ENCODE measurements at regions not wholly inside any gene's neighbourhood (a gene's known extent, or its start where the extent isn't known, plus 50 kb on each side); places are given as distances from the start of the nearest gene placed in this dataset.

GRCh38 chr4:60617731-60618130, 582.4 kb upstream of the ADGRL3 start:
- TF ChIP-seq, protein P1, sequence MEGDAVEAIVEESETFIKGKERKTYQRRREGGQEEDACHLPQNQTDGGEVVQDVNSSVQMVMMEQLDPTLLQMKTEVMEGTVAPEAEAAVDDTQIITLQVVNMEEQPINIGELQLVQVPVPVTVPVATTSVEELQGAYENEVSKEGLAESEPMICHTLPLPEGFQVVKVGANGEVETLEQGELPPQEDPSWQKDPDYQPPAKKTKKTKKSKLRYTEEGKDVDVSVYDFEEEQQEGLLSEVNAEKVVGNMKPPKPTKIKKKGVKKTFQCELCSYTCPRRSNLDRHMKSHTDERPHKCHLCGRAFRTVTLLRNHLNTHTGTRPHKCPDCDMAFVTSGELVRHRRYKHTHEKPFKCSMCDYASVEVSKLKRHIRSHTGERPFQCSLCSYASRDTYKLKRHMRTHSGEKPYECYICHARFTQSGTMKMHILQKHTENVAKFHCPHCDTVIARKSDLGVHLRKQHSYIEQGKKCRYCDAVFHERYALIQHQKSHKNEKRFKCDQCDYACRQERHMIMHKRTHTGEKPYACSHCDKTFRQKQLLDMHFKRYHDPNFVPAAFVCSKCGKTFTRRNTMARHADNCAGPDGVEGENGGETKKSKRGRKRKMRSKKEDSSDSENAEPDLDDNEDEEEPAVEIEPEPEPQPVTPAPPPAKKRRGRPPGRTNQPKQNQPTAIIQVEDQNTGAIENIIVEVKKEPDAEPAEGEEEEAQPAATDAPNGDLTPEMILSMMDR (IDR thresholded peaks at IDR 0.05), result no peak
- TF ChIP-seq POLR2AphosphoS5 (IDR thresholded peaks at IDR 0.05) (no peak), POLR2A (IDR thresholded peaks at IDR 0.05) (no peak), EP300 (IDR thresholded peaks at IDR 0.05) (no peak)
- DNase-seq (no peak), ATAC-seq (ENCODE audit: low FRiP score in 2 of 2) (no peak)
- H3K9me3 ChIP-seq, result peaks cover 0 to 3% (median 0%) of the 10 kb centered on the region in 4 donors
- no peak overlapping the region for H3K4me3 ChIP-seq
- H3K27me3 ChIP-seq, result no peaks in the 10 kb centered on the region
- WGBS, 2 donors, result 82 to 89% methylated on average over 4 of the region's 4 CpGs
- H3K36me3 ChIP-seq, result no peaks in the 10 kb centered on the region
- no peak overlapping the region for H3K27ac ChIP-seq
- no peaks in the 10 kb centered on the region for H3K4me1 ChIP-seq

GRCh38 chr4:60619531-60620305, 580.4 kb upstream of the ADGRL3 start:
- H3K27me3 ChIP-seq, result no peaks in the 10 kb centered on the region
- peaks cover 0 to under 1% (median 0%) of the 10 kb centered on the region in 4 donors for H3K9me3 ChIP-seq
- no peak for DNase-seq
- WGBS, 2 donors, result 68 to 76% methylated on average over 2 of the region's 2 CpGs
- no peaks in the 10 kb centered on the region for H3K4me1 ChIP-seq
- no peak overlapping the region for H3K4me3 ChIP-seq
- ATAC-seq (ENCODE audit: low FRiP score in 2 of 2), result no peak
- TF ChIP-seq, protein P1 (IDR thresholded peaks at IDR 0.05), result no peak
- TF ChIP-seq EP300 (IDR thresholded peaks at IDR 0.05) (no peak), POLR2A (IDR thresholded peaks at IDR 0.05) (no peak), POLR2AphosphoS5 (IDR thresholded peaks at IDR 0.05) (no peak)
- H3K36me3 ChIP-seq, result no peaks in the 10 kb centered on the region
- no peak overlapping the region for H3K27ac ChIP-seq

DNA sequence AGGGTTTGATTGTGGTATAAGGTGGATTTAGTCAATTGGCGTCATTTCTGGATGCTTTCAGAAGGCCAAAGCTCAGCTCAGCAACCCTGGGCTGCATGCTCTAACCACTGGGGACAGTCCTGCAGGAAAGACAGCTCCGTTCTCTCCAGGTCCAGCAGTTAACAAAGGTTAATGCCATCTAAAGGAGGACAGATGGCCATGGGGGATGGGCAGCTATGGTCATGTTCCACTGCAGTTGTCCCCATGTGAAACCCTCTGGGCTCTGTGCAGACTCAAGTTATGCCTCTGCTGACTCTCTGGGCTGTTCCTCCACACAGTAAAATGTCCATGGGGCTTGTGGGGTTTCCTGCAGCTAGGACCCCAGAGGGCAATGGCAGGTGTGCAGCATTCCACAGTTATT, 562.1 kb upstream of the ADGRL3 start:
- no peak for ATAC-seq (ENCODE audit: low FRiP score in 2 of 2)
- TF ChIP-seq, protein P1 (IDR thresholded peaks at IDR 0.05), result no peak
- no peak for TF ChIP-seq EP300 (IDR thresholded peaks at IDR 0.05)
- TF ChIP-seq POLR2A (IDR thresholded peaks at IDR 0.05), result no peak
- TF ChIP-seq POLR2AphosphoS5 (IDR thresholded peaks at IDR 0.05), result no peak
- Histone ChIP-seq H3K36me3 (no peaks in the 10 kb centered on the region), H3K4me1 (no peaks in the 10 kb centered on the region), H3K4me3 (no peak overlapping the region), H3K27me3 (no peaks in the 10 kb centered on the region), H3K27ac (no peak overlapping the region), H3K9me3 (peaks cover 0 to 4% (median 2%) of the 10 kb centered on the region in 4 donors)
- 78 to 90% methylated on average over 2 of the region's 2 CpGs for WGBS, 2 donors
- DNase-seq, result no peak

DNA sequence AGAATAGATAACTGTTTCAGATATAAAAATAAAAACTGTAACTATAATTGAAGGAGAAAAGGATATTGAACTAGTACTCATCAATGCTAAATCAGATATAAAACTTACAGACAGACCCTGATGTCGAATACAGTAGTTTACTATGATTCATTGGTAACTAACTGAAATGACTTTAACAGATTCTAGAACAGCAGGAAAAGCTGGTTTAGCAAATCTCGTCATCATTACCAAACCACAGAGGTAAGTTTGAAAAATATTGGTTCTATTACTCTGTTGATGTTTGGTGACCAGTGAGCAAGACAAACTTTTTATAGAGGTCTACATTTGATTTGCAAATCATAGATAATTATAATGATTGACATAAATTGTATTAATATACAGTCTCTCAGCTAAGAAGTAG, 551.4 kb upstream of the ADGRL3 start:
- no peaks in the 10 kb centered on the region for H3K27me3 ChIP-seq
- H3K4me3 ChIP-seq, result no peak overlapping the region
- H3K4me1 ChIP-seq, result no peaks in the 10 kb centered on the region
- ATAC-seq (ENCODE audit: low FRiP score in 2 of 2) (no peak), DNase-seq (no peak)
- no peak for TF ChIP-seq EP300 (IDR thresholded peaks at IDR 0.05)
- TF ChIP-seq, protein P1 (IDR thresholded peaks at IDR 0.05), result no peak
- no peak for TF ChIP-seq POLR2AphosphoS5 (IDR thresholded peaks at IDR 0.05)
- no peak for TF ChIP-seq POLR2A (IDR thresholded peaks at IDR 0.05)
- H3K36me3 ChIP-seq, result no peaks in the 10 kb centered on the region
- H3K27ac ChIP-seq, result no peak overlapping the region
- no peaks in the 10 kb centered on the region for H3K9me3 ChIP-seq
- 68 to 81% methylated on average over 2 of the region's 2 CpGs for WGBS, 2 donors

DNA sequence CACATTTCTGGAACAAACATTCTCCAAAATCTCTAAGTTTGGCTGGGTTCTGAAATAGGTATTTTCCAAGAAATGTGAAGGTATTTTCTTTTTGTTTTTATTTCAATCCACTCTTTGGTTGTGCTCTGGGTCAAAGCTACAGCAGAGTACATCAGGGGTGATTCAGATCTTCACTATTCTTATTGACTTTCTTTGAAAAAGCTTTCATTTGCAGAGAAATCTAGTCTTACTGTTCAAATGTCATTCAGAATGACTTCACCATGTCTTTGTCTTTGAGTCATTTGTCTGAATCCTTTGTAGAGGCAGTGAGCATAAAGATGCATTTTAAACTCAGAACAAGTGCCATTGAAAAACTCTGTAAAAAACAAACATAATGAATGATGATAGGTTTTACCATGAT, 547.2 kb upstream of the ADGRL3 start:
- Histone ChIP-seq H3K4me3 (no peak overlapping the region), H3K27ac (no peak overlapping the region), H3K4me1 (no peaks in the 10 kb centered on the region), H3K9me3 (no peaks in the 10 kb centered on the region), H3K36me3 (no peaks in the 10 kb centered on the region), H3K27me3 (no peaks in the 10 kb centered on the region)
- DNase-seq (no peak), ATAC-seq (ENCODE audit: low FRiP score in 2 of 2) (no peak)
- TF ChIP-seq EP300 (IDR thresholded peaks at IDR 0.05), result no peak
- TF ChIP-seq, protein P1 (IDR thresholded peaks at IDR 0.05), result no peak
- TF ChIP-seq POLR2A (IDR thresholded peaks at IDR 0.05), result no peak
- no peak for TF ChIP-seq POLR2AphosphoS5 (IDR thresholded peaks at IDR 0.05)

All from upper lobe of left lung (tissue), 6 donors.